ENCODE measurements at regions not wholly inside any gene's neighbourhood (a gene's known extent, or its start where the extent isn't known, plus 50 kb on each side); places are given as distances from the start of the nearest gene placed in this dataset.

- no peak overlapping the region for H3K4me3 ChIP-seq (ENCODE audit: low read depth, low read length)
- DNase-seq (ENCODE audit: low read depth) = no peak
- TF ChIP-seq CTCF (conservative IDR thresholded peaks at IDR 0.05; ENCODE audit: low read depth, low read length) = no peak
Observed at GRCh38 chr10:129021594-129022304, 445.3 kb upstream of the MGMT start.

DNA sequence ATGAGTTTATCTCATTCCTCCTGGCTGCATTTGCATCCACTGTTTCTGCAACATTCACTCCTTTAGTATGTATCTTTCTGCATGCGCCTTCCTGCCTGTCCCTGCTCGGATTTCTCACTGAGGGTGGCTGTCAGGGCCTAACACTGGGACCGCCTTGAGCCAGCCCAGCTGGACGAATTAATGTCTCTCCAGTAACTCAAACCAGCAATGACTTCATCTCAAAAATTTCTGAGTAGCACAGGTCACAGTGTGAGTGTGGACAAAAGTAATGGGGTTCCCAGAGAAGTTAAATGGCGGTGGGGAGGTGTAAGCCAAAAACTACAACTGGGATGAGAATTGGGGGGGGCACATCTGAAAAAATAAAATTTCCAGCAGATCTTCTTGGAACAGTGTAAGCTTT lies 444.0 kb upstream of the MGMT start:
- DNase-seq (ENCODE audit: low read depth) = no peak
- TF ChIP-seq CTCF (conservative IDR thresholded peaks at IDR 0.05; ENCODE audit: low read depth, low read length) = no peak
- H3K4me3 ChIP-seq (ENCODE audit: low read depth, low read length) = no peak overlapping the region

- H3K4me3 ChIP-seq (ENCODE audit: low read depth, low read length) = no peak overlapping the region
Observed at GRCh38 chr10:129024046-129024445, 443.0 kb upstream of the MGMT start.

DNA sequence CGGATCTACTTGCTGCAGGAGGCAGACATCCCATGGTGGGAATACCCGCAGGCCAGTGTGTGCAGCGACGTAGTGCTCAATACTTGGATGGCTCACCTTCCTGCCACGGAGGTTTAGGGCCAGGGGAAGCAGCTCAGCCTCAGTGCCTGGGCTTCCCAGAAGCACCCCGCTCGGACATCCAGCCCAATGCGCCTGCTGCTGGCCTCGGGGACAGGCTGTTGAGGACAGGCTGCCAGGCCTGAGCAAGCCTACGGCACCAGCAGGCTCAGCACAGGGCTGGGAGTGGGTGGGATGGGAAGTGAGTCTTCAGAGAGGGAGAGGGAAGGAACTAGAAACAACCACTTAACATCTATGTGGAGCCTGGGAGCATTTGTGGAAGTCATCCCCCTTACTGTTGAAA lies 441.3 kb upstream of the MGMT start:
- no peak for DNase-seq (ENCODE audit: low read depth)
- H3K4me3 ChIP-seq (ENCODE audit: low read depth, low read length) = no peak overlapping the region

More at GRCh38 chr10:129024046-129024445, 443.0 kb upstream of the MGMT start:
- DNase-seq (ENCODE audit: low read depth) = no peak
- no peak for TF ChIP-seq CTCF (conservative IDR thresholded peaks at IDR 0.05; ENCODE audit: low read depth, low read length)

DNA sequence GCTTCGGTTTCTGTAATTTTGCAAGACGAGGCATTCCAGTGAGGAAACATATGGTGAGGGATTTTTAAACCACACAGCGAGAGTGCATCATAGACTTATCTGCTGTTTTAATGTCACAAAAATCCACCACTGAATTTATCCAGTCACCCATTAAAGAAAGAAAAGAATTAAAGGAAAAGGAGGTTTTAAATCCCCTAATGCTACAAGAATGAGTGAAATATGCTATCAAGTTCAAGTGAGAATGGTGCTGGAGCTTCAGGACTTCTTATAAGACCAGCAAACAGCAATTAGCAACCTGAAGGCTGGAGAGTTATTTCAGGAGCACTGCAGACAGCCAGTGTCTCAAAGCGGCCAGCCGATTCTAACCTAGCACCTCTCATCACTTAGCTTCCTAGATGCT lies 439.1 kb upstream of the MGMT start:
- no peak overlapping the region for H3K4me3 ChIP-seq (ENCODE audit: low read depth, low read length)
- no peak for TF ChIP-seq CTCF (conservative IDR thresholded peaks at IDR 0.05; ENCODE audit: low read depth, low read length)
- no peak for DNase-seq (ENCODE audit: low read depth)

More for the DNA sequence above, 441.3 kb upstream of the MGMT start:
- TF ChIP-seq CTCF (conservative IDR thresholded peaks at IDR 0.05; ENCODE audit: low read depth, low read length) = no peak

DNA sequence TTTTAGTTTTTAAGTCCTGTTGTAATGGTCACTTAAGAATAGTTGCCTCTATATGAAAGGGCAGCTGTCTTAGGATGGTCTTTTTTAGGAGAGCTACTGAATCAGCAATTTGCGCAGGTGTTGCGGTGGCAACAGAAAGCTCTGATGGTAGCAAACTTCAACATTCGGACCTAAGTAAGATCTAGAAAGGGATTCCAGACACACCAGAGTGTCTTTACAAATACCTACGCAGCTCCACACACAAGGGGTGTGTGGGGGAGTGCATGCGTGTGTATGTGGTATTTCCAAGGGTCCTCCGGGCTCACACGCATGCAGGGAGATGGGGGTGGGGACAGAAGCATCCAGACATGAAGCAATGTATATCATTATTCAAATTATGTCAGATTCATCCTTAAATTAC lies 438.6 kb upstream of the MGMT start:
- no peak for DNase-seq (ENCODE audit: low read depth)
- TF ChIP-seq CTCF (conservative IDR thresholded peaks at IDR 0.05; ENCODE audit: low read depth, low read length) = no peak
- no peak overlapping the region for H3K4me3 ChIP-seq (ENCODE audit: low read depth, low read length)

- no peak for TF ChIP-seq CTCF (conservative IDR thresholded peaks at IDR 0.05; ENCODE audit: low read depth, low read length)
- H3K4me3 ChIP-seq (ENCODE audit: low read depth, low read length) = no peak overlapping the region
- DNase-seq (ENCODE audit: low read depth) = no peak
Observed at GRCh38 chr10:129029051-129029450, 438.0 kb upstream of the MGMT start.
